ENCODE measurements at regions not wholly inside any gene's neighbourhood (a gene's known extent, or its start where the extent isn't known, plus 50 kb on each side); places are given as distances from the start of the nearest gene placed in this dataset.

GRCh38 chr2:146874260-146874658 lies 970.6 kb upstream of the ACVR2A start:
- ChIA-PET CTCF (no interaction called here), POLR2A (no interaction called here)
- no peak for DNase-seq (ENCODE audit: low read depth, low spot score)
- BruUV-seq (replicated peaks) = no TSS peak
- no peak overlapping the region for H3K27ac ChIP-seq (ENCODE audit: low read length)
- no peaks in the 10 kb centered on the region for H3K9me3 ChIP-seq (ENCODE audit: control insufficient read depth, insufficient read depth, low read depth, low read length)
- in situ Hi-C loops (cut with HindIII; ENCODE audit: low pct_unique_long_range_greater_than_20kb, low sequenced_read_pairs) (no loop called here), intact Hi-C loops (cut with micrococcal nuclease; ENCODE audit: unreplicated experiment) (no loop called here)
- no peaks in the 10 kb centered on the region for H3K36me3 ChIP-seq (ENCODE audit: control insufficient read depth, insufficient read depth, low read length)
- no peak overlapping the region for H3K4me3 ChIP-seq (ENCODE audit: low read depth in 2 of 2, low read length in 2 of 2)
- H3K27me3 ChIP-seq (ENCODE audit: control insufficient read depth, insufficient read depth, low read length) = no peaks in the 10 kb centered on the region
- no peak for ATAC-seq
- H3K4me1 ChIP-seq (ENCODE audit: control insufficient read depth, insufficient read depth, low read length) = no peaks in the 10 kb centered on the region
- no peak for TF ChIP-seq POLR2AphosphoS5 (IDR thresholded peaks at IDR 0.05; ENCODE audit: low read depth, low read length)
- TF ChIP-seq CTCF (IDR thresholded peaks at IDR 0.05) = no peak
- no peak for TF ChIP-seq SIN3A (IDR thresholded peaks at IDR 0.05; ENCODE audit: borderline replicate concordance, insufficient read depth, low read depth, low read length)

- Histone ChIP-seq H3K4me3 (ENCODE audit: low read depth in 2 of 2, low read length in 2 of 2) (no peak overlapping the region), H3K36me3 (ENCODE audit: control insufficient read depth, insufficient read depth, low read length) (no peaks in the 10 kb centered on the region), H3K9me3 (ENCODE audit: control insufficient read depth, insufficient read depth, low read depth, low read length) (no peaks in the 10 kb centered on the region), H3K4me1 (ENCODE audit: control insufficient read depth, insufficient read depth, low read length) (no peaks in the 10 kb centered on the region), H3K27me3 (ENCODE audit: control insufficient read depth, insufficient read depth, low read length) (no peaks in the 10 kb centered on the region), H3K27ac (ENCODE audit: low read length) (no peak overlapping the region)
- POLR2A ChIA-PET = no interaction called here
- BruUV-seq (replicated peaks) = no TSS peak
- no peak for DNase-seq (ENCODE audit: low read depth, low spot score)
- intact Hi-C loops (cut with micrococcal nuclease; ENCODE audit: unreplicated experiment) (no loop called here), in situ Hi-C loops (cut with HindIII; ENCODE audit: low pct_unique_long_range_greater_than_20kb, low sequenced_read_pairs) (no loop called here)
- ATAC-seq = no peak
- TF ChIP-seq SIN3A (IDR thresholded peaks at IDR 0.05; ENCODE audit: borderline replicate concordance, insufficient read depth, low read depth, low read length) = no peak
- no peak for TF ChIP-seq POLR2AphosphoS5 (IDR thresholded peaks at IDR 0.05; ENCODE audit: low read depth, low read length)
- no peak for TF ChIP-seq REST (IDR thresholded peaks at IDR 0.05; ENCODE audit: insufficient read depth in 1 of 2, low read depth in 2 of 2, low read length in 1 of 2)
- TF ChIP-seq TCF7L2 (IDR thresholded peaks at IDR 0.05; ENCODE audit: low read depth, low read length) = no peak
- no peak for TF ChIP-seq CTCF (IDR thresholded peaks at IDR 0.05)
- CTCF ChIA-PET = no interaction called here
Measured at GRCh38 chr2:146873646-146874259, 971.1 kb upstream of the ACVR2A start.
